HAP-1 (cell line): ENCODE measurements at regions not wholly inside any gene's neighbourhood (a gene's known extent, or its start where the extent isn't known, plus 50 kb on each side); places are given as distances from the start of the nearest gene placed in this dataset.

ENCODE experiments used
- DNase-seq, 2 experiments: peaks; one replicate each; pipeline ENCODE4 v3.0.0-alpha.2; 2016 to 2020; ENCODE audit warnings: low spot score in 2 of 2
- H3K27me3 ChIP-seq: fragments of 250-450 bp; sonication (Bioruptor Pico); 2 replicates; pipeline ENCODE4 v1.5.1; 2020; ENCODE audit warnings: low read depth, mild to moderate bottlenecking, moderate library complexity
- H3K36me3 ChIP-seq: fragments of 250-450 bp; sonication (Bioruptor Pico); replicated peaks from 2 replicates; pipeline ENCODE4 v1.5.1; 2020; ENCODE audit warnings: mild to moderate bottlenecking
- H3K4me1 ChIP-seq: fragments of 250-450 bp; sonication (Bioruptor Pico); 2 replicates; pipeline ENCODE4 v1.5.1; 2020; ENCODE audit warnings: mild to moderate bottlenecking
- H3K4me3 ChIP-seq: fragments of 250-450 bp; sonication (Bioruptor Pico); 2 replicates; pipeline ENCODE4 v1.5.1; 2020; ENCODE audit warnings: mild to moderate bottlenecking, moderate library complexity
- H3K9me3 ChIP-seq: fragments of 250-450 bp; sonication (Bioruptor Pico); 2 replicates; pipeline ENCODE4 v1.5.1; 2020; ENCODE audit warnings: mild to moderate bottlenecking, moderate library complexity
- in situ Hi-C: fragments of 300-500 bp; cut with MboI; formaldehyde crosslinking; loops from 3 replicates; pipeline ENCODE4 v1.14.3; 2020; ENCODE audit warnings: low sequenced_read_pairs, inconsistent platforms, mixed read lengths

DNA sequence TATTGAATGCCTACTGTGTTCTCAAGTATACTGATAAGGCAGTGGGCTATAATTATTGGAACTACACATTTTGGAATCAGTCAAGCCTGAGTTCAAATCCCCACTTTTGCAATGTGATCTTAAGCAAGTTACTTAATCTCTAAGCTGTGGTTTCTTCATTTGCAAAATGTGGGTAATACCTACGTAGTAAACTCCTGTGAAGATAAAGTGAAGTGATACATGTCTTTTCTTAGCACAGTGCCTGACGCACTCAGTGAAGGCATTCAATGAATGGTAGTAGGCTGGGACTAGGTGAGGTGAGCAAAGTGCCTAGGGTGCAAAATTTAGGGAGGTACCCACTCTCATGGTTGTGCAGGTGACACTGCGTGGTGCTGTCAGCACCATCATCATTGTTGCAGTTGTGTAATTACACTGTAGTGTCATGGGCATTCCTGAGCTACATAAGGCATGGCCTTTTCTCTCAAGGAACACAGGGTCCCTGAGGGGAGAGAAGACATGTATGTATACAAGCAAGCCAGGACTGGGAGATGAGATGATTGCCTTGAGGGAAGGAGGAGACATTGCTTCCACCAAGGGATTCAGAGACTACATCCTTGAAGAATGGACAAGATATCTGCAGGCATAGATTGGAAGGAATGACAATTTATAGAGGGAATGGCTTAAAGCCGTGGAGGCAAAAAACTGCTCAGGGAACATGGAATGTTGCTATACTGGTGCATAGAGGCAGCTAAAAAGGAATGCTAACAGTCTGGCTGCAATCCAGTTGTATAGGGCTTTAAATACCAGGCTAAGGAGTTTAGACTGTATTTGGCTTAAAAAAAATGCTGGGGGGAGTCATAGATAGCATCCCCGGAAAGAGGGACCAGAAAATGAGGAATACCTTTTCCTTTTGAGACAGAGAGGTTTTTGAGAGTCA is 129.2 kb upstream of the ARHGAP5 start:
- Histone ChIP-seq H3K4me3 (no peak overlapping the region), H3K4me1 (peaks cover 12% of the 10 kb centered on the region), H3K27me3 (no peaks in the 10 kb centered on the region), H3K9me3 (no peaks in the 10 kb centered on the region), H3K36me3 (no peaks in the 10 kb centered on the region)
- in situ Hi-C loops, result no loop called here
- no peak for DNase-seq

DNA sequence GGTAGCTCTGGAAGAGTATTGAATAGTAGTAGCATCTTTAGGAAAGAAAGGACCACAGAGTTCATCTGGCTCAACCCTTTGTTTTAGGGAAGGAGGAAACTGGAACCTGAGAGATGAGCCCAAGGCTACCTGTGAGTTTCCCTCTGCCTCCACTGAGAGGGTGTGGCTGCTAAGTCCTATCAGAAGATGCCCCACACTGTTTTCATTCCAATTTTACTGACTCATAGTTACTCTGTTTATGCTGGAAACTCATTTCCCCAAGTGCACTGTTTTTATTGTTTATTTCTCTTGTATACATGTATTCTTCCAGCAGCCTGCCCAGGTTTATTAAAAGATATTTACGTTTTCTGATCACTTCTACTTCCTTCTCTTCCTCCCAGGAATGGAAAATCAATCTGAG is 127.4 kb upstream of the ARHGAP5 start:
- no peak for DNase-seq
- H3K27me3 ChIP-seq, result no peaks in the 10 kb centered on the region
- no peaks in the 10 kb centered on the region for H3K36me3 ChIP-seq
- peaks cover 12% of the 10 kb centered on the region for H3K4me1 ChIP-seq
- in situ Hi-C loops, result loop anchor here (10.0 kb wide), 1 partner anchor 525 kb away; no protein-coding TSS in a partner anchor
- H3K9me3 ChIP-seq, result no peaks in the 10 kb centered on the region
- no peak overlapping the region for H3K4me3 ChIP-seq

DNA sequence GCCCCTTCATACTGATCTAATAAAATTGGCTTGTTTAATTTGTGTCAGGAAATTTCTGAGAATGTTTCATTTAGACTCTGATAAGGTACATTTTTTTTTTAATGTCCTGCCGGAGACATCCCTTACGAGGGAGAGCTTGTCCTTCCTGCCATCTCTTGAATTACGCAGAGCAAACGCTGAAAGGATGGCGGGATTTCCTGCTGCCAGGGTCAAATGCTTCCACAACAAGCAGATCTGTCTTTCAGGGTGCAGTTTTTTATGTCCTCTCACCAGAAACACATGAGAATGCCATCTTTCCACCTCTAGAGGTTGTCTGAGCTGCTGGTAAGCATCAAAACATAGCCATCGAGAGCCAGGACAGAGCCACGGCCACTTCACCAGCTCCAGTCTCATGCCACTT is 126.8 kb upstream of the ARHGAP5 start:
- H3K27me3 ChIP-seq, result no peaks in the 10 kb centered on the region
- peaks cover 12% of the 10 kb centered on the region for H3K4me1 ChIP-seq
- H3K9me3 ChIP-seq, result no peaks in the 10 kb centered on the region
- H3K4me3 ChIP-seq, result no peak overlapping the region
- in situ Hi-C loops, result loop anchor here (10.0 kb wide), 1 partner anchor 524 kb away; no protein-coding TSS in a partner anchor
- no peak for DNase-seq
- H3K36me3 ChIP-seq, result no peaks in the 10 kb centered on the region

DNA sequence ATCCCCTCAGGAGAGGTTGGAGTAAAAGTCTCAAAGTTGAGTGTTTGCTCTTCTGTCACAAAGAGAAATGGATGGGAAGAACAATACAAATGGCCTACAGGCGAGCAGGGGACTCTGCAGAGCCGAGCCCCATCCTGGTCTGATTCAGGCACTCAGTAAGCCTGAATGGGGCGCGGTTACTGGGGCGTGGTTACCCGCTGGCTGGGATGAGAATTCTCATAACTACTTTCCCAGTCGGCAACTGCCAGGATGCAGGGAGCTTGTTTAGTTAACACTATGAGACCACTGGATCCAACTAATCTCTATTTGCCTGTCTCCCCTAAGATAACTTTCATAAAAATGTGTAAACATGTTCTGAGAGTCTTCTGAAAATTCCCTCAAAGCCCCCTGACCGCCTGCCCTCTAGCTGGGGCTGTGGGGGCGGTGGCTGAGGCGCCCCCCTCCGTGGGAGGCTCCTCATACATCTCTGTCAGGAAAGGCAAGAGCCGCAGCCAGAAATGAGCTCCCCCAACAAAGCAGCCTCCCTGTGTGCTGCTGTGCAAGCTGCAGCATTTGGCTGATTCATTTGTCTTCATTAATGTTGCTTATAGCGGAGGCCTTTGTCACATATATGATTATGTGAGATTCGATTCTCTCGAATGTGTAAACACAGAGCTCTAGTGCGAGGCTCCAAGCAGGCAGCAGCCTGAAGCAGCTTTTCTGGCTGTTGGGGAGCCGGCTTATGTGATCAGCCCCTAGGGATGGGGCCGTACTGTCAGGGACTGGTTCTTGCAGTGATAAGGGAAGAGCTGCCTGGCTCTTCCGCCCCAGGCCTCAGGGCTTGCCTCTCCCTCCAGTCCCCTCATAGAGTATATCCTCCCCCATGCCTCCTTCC is 126.1 kb upstream of the ARHGAP5 start:
- H3K36me3 ChIP-seq, result no peaks in the 10 kb centered on the region
- DNase-seq, result peak; percentile 64 to 87
- no peaks in the 10 kb centered on the region for H3K9me3 ChIP-seq
- in situ Hi-C loops, result loop anchor here (10.0 kb wide), 1 partner anchor 524 kb away; no protein-coding TSS in a partner anchor
- no peak overlapping the region for H3K4me3 ChIP-seq
- H3K27me3 ChIP-seq, result no peaks in the 10 kb centered on the region
- peaks cover 12% of the 10 kb centered on the region for H3K4me1 ChIP-seq

DNA sequence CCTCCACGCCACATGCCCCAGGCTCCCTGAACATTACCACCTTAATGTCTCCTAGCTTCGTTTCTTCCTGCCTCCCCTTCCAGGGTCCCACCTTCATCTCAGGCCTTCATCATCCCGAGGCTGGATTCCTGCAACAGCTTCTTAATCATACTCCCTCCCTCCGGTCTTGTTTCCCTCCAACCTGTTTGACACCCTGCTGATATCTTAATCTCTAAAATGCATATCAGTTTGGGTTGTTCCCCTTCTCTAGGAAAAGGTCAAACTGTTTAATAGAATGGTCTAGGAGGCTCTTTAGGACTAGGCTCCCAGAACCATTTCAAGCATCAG is 125.5 kb upstream of the ARHGAP5 start:
- Histone ChIP-seq H3K36me3 (no peaks in the 10 kb centered on the region), H3K4me3 (no peak overlapping the region), H3K9me3 (no peaks in the 10 kb centered on the region), H3K4me1 (peaks cover 12% of the 10 kb centered on the region), H3K27me3 (no peaks in the 10 kb centered on the region)
- in situ Hi-C loops, result loop anchor here (10.0 kb wide), 1 partner anchor 523 kb away; no protein-coding TSS in a partner anchor
- no peak for DNase-seq

DNA sequence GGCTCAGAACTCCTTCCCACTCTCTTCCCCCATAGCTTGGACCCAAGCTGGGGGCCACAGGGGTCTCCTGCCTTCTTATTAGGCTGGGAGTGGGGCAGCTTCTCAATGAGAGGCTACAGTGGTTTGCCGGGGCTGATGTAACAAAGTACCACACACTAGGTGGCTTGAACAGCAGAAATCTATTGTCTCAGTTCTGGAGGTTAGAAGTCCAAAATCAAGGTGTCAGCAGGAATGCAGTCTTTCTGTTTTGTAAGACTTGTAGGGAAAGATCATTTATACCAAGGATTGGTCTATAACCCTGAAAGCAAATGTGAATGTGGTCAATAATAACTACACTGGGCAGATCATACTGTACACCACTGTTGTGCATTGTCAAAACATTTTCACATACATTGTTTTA is 124.5 kb upstream of the ARHGAP5 start:
- DNase-seq, result no peak

DNA sequence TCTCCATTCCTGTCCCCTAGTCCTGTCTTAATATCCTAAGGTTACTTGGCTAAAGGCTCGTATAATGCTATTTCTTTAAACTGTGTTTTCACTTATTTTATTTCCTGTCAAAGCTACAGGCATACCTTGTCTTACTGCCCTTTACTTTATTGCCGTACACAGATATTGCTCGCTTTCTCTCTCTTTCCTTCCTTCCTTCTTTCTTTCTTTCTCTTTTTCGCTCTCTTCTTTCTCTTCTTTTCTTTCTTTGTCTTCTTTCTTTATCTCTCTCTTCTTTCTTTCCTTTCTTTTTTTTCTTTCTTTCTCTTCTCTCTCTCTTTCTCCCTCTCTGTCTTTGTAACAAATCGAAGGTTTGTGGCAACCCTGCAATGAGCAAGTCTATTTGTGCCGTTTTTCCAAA is 123.9 kb upstream of the ARHGAP5 start:
- no peaks in the 10 kb centered on the region for H3K9me3 ChIP-seq
- peaks cover 12% of the 10 kb centered on the region for H3K4me1 ChIP-seq
- in situ Hi-C loops, result loop anchor here (10.0 kb wide), 1 partner anchor 522 kb away; no protein-coding TSS in a partner anchor
- no peak overlapping the region for H3K4me3 ChIP-seq
- H3K36me3 ChIP-seq, result no peaks in the 10 kb centered on the region
- DNase-seq, result no peak
- H3K27me3 ChIP-seq, result no peaks in the 10 kb centered on the region

More for the DNA sequence above, 124.5 kb upstream of the ARHGAP5 start:
- Histone ChIP-seq H3K9me3 (no peaks in the 10 kb centered on the region), H3K4me1 (peaks cover 12% of the 10 kb centered on the region), H3K36me3 (no peaks in the 10 kb centered on the region), H3K4me3 (no peak overlapping the region), H3K27me3 (no peaks in the 10 kb centered on the region)
- in situ Hi-C loops, result loop anchor here (10.0 kb wide), 1 partner anchor 522 kb away; no protein-coding TSS in a partner anchor

DNA sequence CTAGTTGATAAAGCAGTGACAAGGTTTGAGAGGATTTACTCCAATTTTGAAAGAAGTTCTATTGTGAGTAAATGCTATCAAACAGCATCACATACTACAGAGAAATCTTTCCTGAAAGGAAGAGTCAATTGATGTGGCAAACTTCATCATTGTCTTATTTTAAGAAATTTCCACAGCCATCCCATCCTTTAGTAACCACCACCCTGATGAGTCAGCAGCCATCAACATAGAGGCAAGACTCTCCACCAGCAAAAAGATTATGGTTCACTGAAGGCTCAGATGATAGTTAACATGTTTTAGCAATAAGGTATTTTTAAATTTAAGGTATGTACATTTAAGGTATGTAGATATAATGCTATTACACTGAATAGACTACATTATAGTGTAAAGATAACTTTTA is 122.1 kb upstream of the ARHGAP5 start:
- no peaks in the 10 kb centered on the region for H3K36me3 ChIP-seq
- in situ Hi-C loops, result loop anchor here (10.0 kb wide), 1 partner anchor 520 kb away; no protein-coding TSS in a partner anchor
- no peaks in the 10 kb centered on the region for H3K27me3 ChIP-seq
- H3K9me3 ChIP-seq, result no peaks in the 10 kb centered on the region
- no peak overlapping the region for H3K4me3 ChIP-seq
- DNase-seq, result no peak
- H3K4me1 ChIP-seq, result peaks cover 12% of the 10 kb centered on the region

GRCh38 chr14:31955936-31956579 is 121.0 kb upstream of the ARHGAP5 start:
- no peak for DNase-seq
- Histone ChIP-seq H3K36me3 (no peaks in the 10 kb centered on the region), H3K4me3 (no peak overlapping the region), H3K27me3 (no peaks in the 10 kb centered on the region), H3K9me3 (no peaks in the 10 kb centered on the region), H3K4me1 (peaks cover 5% of the 10 kb centered on the region)
- in situ Hi-C loops, result loop anchor here (10.0 kb wide), 1 partner anchor 519 kb away; no protein-coding TSS in a partner anchor

- Histone ChIP-seq H3K9me3 (no peaks in the 10 kb centered on the region), H3K27me3 (no peaks in the 10 kb centered on the region)
- in situ Hi-C loops, result loop anchor here (10.0 kb wide), 1 partner anchor 517 kb away; no protein-coding TSS in a partner anchor
Measured at GRCh38 chr14:31957565-31957964, 119.5 kb upstream of the ARHGAP5 start.

DNA sequence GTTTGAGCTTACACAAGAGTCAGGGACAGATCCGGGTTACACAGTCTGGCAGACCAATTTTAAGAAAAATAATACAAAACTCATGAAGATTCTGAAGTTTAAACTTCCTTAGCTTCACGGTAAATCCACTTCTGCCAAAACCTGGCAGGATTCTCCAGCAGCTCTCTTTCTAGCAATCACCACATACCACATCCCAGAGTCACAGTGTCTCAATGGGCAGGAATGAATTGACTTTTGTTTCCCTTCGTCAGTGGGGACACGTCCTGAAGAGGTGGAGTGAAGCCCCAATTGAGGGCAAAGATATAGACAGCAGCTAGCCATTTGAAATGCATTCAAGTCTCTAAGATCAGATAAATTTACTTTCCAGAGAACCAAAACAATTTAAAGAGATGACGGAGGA is 117.1 kb upstream of the ARHGAP5 start:
- no peaks in the 10 kb centered on the region for H3K36me3 ChIP-seq
- H3K4me1 ChIP-seq, result peaks cover 10% of the 10 kb centered on the region
- in situ Hi-C loops, result no loop called here
- H3K9me3 ChIP-seq, result no peaks in the 10 kb centered on the region
- no peak overlapping the region for H3K4me3 ChIP-seq
- no peaks in the 10 kb centered on the region for H3K27me3 ChIP-seq
- no peak for DNase-seq

More at GRCh38 chr14:31957565-31957964, 119.5 kb upstream of the ARHGAP5 start:
- H3K4me3 ChIP-seq, result no peak overlapping the region
- H3K36me3 ChIP-seq, result no peaks in the 10 kb centered on the region
- no peak for DNase-seq
- peaks cover 8% of the 10 kb centered on the region for H3K4me1 ChIP-seq

- in situ Hi-C loops, result no loop called here
- Histone ChIP-seq H3K4me3 (no peak overlapping the region), H3K4me1 (peaks cover 10% of the 10 kb centered on the region), H3K36me3 (no peaks in the 10 kb centered on the region), H3K9me3 (no peaks in the 10 kb centered on the region), H3K27me3 (no peaks in the 10 kb centered on the region)
- DNase-seq, result no peak
Measured at GRCh38 chr14:31961896-31962295, 115.2 kb upstream of the ARHGAP5 start.

- Histone ChIP-seq H3K4me1 (peaks cover 10% of the 10 kb centered on the region), H3K9me3 (no peaks in the 10 kb centered on the region), H3K27me3 (no peaks in the 10 kb centered on the region), H3K4me3 (no peak overlapping the region), H3K36me3 (no peaks in the 10 kb centered on the region)
- in situ Hi-C loops, result no loop called here
- no peak for DNase-seq
Measured at GRCh38 chr14:31962920-31963319, 114.2 kb upstream of the ARHGAP5 start.
